AG10803 (cell line): ENCODE measurements at regions not wholly inside any gene's neighbourhood (a gene's known extent, or its start where the extent isn't known, plus 50 kb on each side); places are given as distances from the start of the nearest gene placed in this dataset.

ENCODE experiments used
- DNase-seq: peaks from one replicate; pipeline ENCODE4 v3.0.0; 2010; ENCODE audit warnings: low read depth
- H3K4me3 ChIP-seq: 2 replicates; pipeline ENCODE4 v1.5.1; 2011; ENCODE audit warnings: mild to moderate bottlenecking, low read length, control low read depth
- TF ChIP-seq, protein P1 (sequence below): conservative IDR thresholded peaks from 2 replicates; pipeline ENCODE4 v1.5.1; 2011; ENCODE audit warnings: mild to moderate bottlenecking, low read length, control low read depth, inconsistent platforms

DNA sequence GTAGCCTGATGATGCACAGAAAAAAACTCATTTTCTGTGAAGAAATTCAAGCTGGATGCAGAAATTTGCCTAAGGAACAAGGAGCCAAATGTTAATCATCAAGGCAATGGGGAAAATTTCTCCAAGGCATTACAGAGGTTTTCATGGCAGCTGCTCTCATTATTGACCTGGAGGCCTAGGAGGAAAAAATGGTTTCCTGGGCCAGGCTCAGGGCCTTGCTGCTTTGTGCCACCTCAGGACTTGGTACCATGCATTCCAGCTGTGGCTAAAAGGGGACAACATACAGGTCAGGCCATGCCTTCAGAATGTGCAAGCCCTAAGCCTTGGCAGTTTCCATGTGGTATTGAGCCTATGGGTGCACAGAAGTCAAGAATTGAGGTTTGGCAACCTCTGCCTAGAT lies 1320.1 kb upstream of the MIR17HG start:
- TF ChIP-seq, protein P1, sequence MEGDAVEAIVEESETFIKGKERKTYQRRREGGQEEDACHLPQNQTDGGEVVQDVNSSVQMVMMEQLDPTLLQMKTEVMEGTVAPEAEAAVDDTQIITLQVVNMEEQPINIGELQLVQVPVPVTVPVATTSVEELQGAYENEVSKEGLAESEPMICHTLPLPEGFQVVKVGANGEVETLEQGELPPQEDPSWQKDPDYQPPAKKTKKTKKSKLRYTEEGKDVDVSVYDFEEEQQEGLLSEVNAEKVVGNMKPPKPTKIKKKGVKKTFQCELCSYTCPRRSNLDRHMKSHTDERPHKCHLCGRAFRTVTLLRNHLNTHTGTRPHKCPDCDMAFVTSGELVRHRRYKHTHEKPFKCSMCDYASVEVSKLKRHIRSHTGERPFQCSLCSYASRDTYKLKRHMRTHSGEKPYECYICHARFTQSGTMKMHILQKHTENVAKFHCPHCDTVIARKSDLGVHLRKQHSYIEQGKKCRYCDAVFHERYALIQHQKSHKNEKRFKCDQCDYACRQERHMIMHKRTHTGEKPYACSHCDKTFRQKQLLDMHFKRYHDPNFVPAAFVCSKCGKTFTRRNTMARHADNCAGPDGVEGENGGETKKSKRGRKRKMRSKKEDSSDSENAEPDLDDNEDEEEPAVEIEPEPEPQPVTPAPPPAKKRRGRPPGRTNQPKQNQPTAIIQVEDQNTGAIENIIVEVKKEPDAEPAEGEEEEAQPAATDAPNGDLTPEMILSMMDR, result no peak
- H3K4me3 ChIP-seq, result no peak overlapping the region

DNA sequence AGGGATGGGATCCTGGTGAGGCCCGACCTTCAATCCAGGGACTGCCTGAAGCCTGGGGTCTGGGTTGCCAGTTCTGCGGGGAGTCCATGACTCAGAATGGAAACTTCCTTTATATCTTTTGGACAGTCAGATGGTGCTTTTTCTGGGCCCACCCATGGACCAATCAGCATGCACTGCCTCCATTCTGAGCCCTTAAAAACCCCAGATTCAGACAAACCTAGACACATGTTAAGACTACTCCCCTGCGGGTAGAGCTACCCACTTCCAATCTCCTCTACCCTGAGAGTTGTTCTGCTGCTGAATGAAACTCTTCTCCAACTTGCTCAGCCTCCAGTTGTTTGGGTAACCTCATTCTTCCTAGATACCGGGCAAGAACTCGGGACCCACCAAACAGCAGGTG lies 1315.2 kb upstream of the MIR17HG start:
- TF ChIP-seq, protein P1, result no peak
- no peak overlapping the region for H3K4me3 ChIP-seq
- no peak for DNase-seq

More for the DNA sequence above, 1320.1 kb upstream of the MIR17HG start:
- no peak for DNase-seq

DNA sequence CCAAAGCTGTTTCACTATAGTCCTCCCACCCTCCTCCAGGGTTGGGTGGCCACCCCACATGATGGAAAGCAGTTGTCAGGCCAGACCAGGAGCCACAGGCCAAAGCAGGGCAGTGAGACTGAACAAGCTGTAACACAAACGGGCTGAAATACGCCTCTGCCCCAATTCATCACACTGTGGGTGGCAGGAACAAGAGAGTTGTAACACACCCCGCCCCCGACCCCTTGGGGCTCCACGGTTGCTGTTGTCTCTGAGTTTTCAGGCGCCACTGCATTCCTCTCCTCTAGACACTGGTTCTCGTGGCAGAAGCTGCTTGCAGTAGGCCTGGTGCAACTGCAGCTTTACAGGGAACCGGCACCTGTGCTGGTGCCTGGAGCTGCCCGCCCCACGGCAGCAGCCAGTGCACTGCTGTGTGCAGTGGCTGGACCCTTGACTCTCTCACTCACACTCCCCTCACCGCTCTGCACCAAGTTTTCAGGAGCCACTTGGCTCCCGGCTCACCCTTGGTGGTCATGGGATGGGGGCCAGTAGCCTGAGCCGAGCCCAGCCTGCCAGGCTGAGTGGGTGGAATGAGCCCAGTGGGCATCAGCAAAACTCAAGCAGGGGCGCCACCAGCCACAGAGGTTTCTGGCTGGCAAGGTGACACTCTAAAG lies 1314.5 kb upstream of the MIR17HG start:
- no peak for DNase-seq
- no peak overlapping the region for H3K4me3 ChIP-seq
- TF ChIP-seq, protein P1, result no peak

DNA sequence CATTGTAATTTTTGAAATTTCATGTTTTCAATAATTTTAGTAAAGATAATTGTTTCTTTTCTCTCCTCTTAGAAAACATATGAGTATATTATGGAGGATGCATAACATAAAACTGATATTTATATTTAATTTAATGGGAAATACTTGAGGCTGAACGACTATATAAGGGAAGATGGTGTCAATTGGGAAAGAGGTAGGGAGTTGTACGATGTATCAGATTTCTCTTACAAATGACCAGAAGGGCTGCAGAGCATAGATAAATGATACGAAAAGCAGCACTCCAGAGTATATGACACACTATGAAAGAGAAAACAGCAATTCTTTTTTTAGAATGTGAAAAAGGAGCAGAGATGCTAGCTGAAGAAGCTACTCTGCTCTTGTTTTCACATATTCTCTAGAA lies 1308.0 kb upstream of the MIR17HG start:
- no peak for DNase-seq
- TF ChIP-seq, protein P1, result no peak
- H3K4me3 ChIP-seq, result no peak overlapping the region

DNA sequence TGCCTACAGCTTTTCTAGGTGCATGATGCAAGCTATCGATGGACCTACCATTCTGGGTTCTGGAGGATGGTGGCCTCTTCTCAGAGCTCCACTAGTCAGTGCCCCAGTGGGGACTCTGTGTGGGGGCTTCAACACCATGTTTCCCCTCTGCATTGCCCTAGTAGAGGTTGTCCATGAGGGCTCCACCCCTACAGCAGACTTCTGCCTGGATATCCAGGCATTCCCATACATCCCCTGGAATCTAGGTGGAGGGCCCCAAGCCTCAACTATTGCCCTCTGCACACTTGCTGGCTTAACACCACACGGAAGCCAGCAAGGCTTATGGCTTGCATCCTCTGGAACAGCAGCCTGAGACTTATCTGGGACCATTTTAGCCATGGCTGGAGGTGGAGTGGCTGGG lies 1299.9 kb upstream of the MIR17HG start:
- TF ChIP-seq, protein P1, result no peak
- H3K4me3 ChIP-seq, result no peak overlapping the region
- no peak for DNase-seq

DNA sequence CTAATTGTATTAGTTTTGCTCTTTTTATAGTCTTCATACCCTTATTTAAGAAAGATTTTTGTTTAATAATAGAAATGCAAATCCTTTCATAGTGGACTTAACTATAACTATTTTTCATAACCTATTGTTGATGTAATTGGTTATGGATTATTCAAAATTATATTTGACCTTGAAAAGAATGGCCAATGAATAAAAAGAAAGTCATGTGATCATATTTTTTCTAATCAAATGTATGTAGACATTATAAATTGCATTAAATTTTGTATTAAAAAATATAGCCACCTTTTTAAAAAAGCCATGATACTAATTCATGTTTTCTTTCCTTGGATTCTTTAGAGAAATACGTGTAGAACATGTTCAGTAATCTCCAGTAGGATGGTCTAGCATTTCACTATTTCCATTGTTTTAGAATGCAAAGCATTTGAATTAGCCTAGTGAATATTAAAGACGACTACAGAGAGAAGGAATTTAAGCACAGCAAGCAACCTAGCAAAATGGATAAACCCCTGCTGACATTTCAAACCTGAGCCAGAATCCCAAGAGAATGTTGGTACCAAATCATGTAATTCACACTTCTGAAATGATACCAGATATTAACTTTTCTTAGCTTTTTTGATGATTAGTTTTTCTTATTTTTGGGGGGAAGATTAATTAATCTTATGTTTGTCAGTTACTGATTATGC lies 1297.4 kb upstream of the MIR17HG start:
- no peak overlapping the region for H3K4me3 ChIP-seq
- TF ChIP-seq, protein P1, result no peak
- DNase-seq, result no peak

DNA sequence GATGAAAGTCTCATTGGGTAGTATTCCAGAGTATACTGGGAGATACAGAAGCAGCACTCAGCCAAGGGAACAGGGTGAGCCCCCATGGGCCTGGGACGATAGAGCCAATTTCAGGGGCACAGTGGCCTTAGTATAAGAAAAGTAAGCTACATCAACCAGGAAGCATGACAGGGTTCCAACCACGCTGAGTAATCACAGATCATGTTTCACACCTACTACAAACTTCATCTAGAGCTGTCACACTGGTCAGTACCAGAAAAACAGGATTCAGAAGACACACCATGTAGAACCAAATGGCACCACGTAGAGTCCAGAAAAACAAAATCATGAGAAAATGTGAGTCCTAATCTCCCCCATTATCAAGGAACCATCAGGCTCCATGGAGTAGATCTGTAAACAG lies 1292.4 kb upstream of the MIR17HG start:
- TF ChIP-seq, protein P1, result no peak
- DNase-seq, result no peak
- no peak overlapping the region for H3K4me3 ChIP-seq
